AG04449 (cell line): ENCODE measurements at regions not wholly inside any gene's neighbourhood (a gene's known extent, or its start where the extent isn't known, plus 50 kb on each side); places are given as distances from the start of the nearest gene placed in this dataset.

ENCODE experiments used
- CTCF ChIA-PET: fragments of 350-600 bp; formaldehyde crosslinking; extraction: SDS; loops from one replicate; lab custom pipeline; 2021; ENCODE audit warnings: antibody characterized with exemption; lab: Yijun Ruan, JAX
- POLR2A ChIA-PET: fragments of 400-600, 350-600 bp; formaldehyde crosslinking; extraction: SDS; loops from one replicate; lab custom pipeline; 2020; ENCODE audit warnings: antibody characterized with exemption, inconsistent platforms; lab: Yijun Ruan, JAX
- DNase-seq: peaks from one replicate; pipeline ENCODE4 v3.0.0-alpha.2; 2010; ENCODE audit warnings: low read depth, low spot score
- H3K4me3 ChIP-seq: 2 replicates; pipeline ENCODE4 v1.5.1; 2011; ENCODE audit warnings: low read depth, mild to moderate bottlenecking, control low read depth, low read length
- TF ChIP-seq, protein P1 (sequence below): IDR thresholded peaks from one replicate; pipeline ENCODE4 v1.5.1; 2011; ENCODE audit warnings: mild to moderate bottlenecking, moderate library complexity, low read length, control low read depth, inconsistent platforms; ENCODE audit not compliant: insufficient read depth; ENCODE audit errors: missing control alignments

DNA sequence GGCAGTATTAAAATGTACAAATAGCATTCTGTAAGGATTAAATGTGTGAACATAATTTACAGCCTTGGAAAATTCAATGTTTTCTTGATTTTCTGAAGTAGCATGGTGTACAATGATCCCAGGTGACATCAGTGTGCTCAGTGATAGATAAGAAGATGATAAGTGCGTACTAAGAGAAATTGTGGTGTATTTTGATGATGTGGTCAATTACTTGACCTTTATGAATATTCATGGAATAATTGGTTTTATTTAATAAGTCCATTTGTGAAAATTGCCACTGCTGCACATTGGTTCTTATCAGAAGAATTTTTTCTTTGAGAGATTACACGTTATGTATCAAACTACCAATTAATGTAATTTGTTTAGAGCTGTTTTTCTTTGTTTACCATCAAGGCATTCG is 128.8 kb downstream of the FOXG1 start:
- TF ChIP-seq, protein P1, sequence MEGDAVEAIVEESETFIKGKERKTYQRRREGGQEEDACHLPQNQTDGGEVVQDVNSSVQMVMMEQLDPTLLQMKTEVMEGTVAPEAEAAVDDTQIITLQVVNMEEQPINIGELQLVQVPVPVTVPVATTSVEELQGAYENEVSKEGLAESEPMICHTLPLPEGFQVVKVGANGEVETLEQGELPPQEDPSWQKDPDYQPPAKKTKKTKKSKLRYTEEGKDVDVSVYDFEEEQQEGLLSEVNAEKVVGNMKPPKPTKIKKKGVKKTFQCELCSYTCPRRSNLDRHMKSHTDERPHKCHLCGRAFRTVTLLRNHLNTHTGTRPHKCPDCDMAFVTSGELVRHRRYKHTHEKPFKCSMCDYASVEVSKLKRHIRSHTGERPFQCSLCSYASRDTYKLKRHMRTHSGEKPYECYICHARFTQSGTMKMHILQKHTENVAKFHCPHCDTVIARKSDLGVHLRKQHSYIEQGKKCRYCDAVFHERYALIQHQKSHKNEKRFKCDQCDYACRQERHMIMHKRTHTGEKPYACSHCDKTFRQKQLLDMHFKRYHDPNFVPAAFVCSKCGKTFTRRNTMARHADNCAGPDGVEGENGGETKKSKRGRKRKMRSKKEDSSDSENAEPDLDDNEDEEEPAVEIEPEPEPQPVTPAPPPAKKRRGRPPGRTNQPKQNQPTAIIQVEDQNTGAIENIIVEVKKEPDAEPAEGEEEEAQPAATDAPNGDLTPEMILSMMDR: no peak
- POLR2A ChIA-PET: no interaction called here
- CTCF ChIA-PET: no interaction called here
- DNase-seq: no peak
- H3K4me3 ChIP-seq: no peak overlapping the region

DNA sequence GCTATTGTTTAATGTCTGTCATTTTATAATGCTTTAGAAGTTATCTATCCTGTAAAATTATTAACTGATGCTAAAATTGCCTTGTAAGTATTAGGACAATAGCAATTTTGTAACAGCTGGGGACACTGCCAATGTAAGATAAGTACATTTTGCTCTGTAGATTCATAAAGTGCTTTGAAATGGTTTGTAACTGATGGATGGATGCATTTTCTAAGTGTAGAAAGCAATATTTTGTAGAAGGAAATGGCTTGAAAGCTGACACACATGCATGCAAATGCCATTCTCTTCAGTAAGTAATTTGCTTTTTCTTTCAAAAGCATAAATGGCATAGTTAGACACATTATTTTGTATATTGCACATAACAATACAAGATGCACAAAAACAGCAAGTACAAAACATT is 129.8 kb downstream of the FOXG1 start:
- ChIA-PET CTCF (no interaction called here), POLR2A (no interaction called here)
- no peak for DNase-seq
- no peak overlapping the region for H3K4me3 ChIP-seq
- TF ChIP-seq, protein P1: no peak

DNA sequence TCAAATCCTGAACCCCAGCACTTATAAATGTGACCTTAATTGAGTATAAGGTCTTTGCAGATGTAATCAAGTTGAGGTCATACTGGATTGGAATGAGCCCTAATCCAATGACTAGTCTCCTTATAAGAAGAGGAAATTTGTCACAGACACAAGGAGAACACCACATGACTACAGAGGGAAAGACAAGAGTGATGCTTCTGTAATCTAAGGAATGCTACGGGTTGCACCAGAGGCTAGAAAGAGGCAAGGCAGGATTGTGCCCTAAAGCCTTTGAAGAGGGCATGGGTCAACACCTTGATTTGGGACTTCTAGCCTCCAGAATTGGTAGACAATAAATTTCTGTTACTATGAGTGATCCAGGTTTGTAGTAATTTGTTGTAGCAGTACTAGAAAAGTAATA is 135.0 kb downstream of the FOXG1 start:
- POLR2A ChIA-PET: no interaction called here
- TF ChIP-seq, protein P1: no peak

DNA sequence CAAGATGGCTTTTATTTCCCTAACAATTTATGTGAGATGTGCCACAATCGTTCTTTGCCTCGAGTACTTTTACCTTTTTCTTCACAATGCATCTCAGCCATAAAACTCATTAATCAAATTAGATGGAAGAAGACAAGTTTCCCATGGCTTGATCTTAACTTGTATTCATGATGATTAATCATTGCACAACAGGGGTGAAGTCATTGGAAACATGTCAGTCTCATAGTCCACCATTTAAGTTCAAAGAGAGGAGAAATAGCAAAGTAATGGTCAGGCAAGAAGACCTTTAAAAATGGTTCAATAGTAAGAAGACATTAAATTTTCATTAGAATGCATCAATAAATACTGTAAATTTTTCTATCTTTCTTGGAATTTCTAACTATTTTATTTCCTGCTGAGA is 136.3 kb downstream of the FOXG1 start:
- POLR2A ChIA-PET: no interaction called here
- no peak for DNase-seq
- TF ChIP-seq, protein P1: no peak
- H3K4me3 ChIP-seq: no peak overlapping the region
- CTCF ChIA-PET: no interaction called here

More for the DNA sequence above, 135.0 kb downstream of the FOXG1 start:
- no peak for DNase-seq
- H3K4me3 ChIP-seq: no peak overlapping the region
- CTCF ChIA-PET: no interaction called here

DNA sequence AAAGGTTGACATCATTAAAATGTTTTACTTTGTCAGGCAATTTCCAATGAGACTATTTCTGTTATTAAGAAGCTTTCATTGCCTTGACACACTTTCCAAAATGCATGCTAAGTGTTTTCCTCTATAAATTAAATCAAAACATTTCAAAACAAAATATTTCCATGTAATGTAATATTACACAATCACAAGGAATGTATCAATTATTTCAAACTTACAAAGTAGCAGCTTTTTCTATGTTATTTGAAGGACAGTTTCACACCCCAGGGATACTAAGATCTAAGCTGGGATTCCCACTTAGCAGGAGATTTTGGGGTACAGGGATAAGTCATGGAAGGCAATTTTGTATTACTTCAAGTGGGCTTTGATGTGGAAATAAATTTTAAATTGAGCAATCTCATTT is 144.9 kb downstream of the FOXG1 start:
- H3K4me3 ChIP-seq: no peak overlapping the region
- ChIA-PET POLR2A (no interaction called here), CTCF (no interaction called here)
- TF ChIP-seq, protein P1: no peak
- no peak for DNase-seq

- DNase-seq: no peak
- POLR2A ChIA-PET: no interaction called here
- no peak overlapping the region for H3K4me3 ChIP-seq
- TF ChIP-seq, protein P1: no peak
- CTCF ChIA-PET: no interaction called here
Observed at GRCh38 chr14:28913056-28913455, 146.5 kb downstream of the FOXG1 start.
